NT2/D1 (cell line): ENCODE measurements at regions not wholly inside any gene's neighbourhood (a gene's known extent, or its start where the extent isn't known, plus 50 kb on each side); places are given as distances from the start of the nearest gene placed in this dataset.

Experiments
- DNase-seq: peaks from one replicate; pipeline ENCODE4 v3.0.0-alpha.2; 2011; ENCODE audit warnings: low read depth, low spot score
- H3K27me3 ChIP-seq: 2 replicates; pipeline ENCODE4 v1.6.0; 2011; ENCODE audit warnings: mild to moderate bottlenecking; ENCODE audit not compliant: insufficient read length, insufficient read depth
- H3K36me3 ChIP-seq: 2 replicates; pipeline ENCODE4 v1.6.1; 2011; ENCODE audit warnings: mild to moderate bottlenecking, low read length, mixed read lengths; ENCODE audit not compliant: insufficient read depth, insufficient read length
- H3K4me1 ChIP-seq: 2 replicates; pipeline ENCODE4 v1.5.1; 2011; ENCODE audit not compliant: insufficient read depth, insufficient read length
- H3K4me3 ChIP-seq: 2 replicates; pipeline ENCODE4 v1.5.1; 2011; ENCODE audit warnings: low read depth; ENCODE audit not compliant: insufficient read length
- H3K9ac ChIP-seq: 2 replicates; pipeline ENCODE4 v1.6.0; 2011; ENCODE audit warnings: low read depth; ENCODE audit not compliant: insufficient read length
- H3K9me3 ChIP-seq: 2 replicates; pipeline ENCODE4 v1.5.1; 2011; ENCODE audit warnings: mild to moderate bottlenecking, low read length; ENCODE audit not compliant: insufficient read depth
- SUZ12 ChIP-seq: IDR thresholded peaks from 2 replicates; pipeline ENCODE4 v1.6.1; 2011; ENCODE audit not compliant: insufficient read length, insufficient read depth; ENCODE audit errors: extremely low read depth
- YY1 ChIP-seq: IDR thresholded peaks from 2 replicates; pipeline ENCODE4 v1.6.1; 2011; ENCODE audit not compliant: insufficient read length, insufficient read depth
- ZNF274 ChIP-seq: IDR thresholded peaks from 2 replicates; pipeline ENCODE4 v1.6.1; 2011; ENCODE audit warnings: mild to moderate bottlenecking, low read depth, low read length

DNA sequence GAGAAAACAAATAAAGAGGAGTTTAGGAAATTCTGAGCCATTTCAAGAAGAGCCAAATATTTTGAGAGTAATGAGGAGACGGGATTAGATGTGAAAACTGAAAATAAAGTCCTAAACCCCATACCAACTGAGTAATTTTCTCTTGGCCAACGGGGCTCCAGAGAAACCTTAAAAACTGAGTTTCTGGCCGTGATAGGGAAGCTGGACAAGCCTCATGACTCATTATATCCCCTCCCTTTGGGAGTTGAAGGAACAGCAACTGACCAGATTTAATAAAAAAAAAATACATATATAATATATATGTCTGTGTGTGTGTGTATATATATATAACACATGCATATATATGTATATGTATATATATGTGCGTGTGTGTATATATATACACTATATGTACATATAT is 119.6 kb downstream of the PRDM9 start:
- no peaks in the 10 kb centered on the region for H3K36me3 ChIP-seq
- no peak for DNase-seq
- no peak overlapping the region for H3K4me3 ChIP-seq
- no peaks in the 10 kb centered on the region for H3K4me1 ChIP-seq
- no peaks in the 10 kb centered on the region for H3K9me3 ChIP-seq
- no peak for TF ChIP-seq SUZ12
- TF ChIP-seq YY1 = no peak
- TF ChIP-seq ZNF274 = no peak
- H3K27me3 ChIP-seq = no peaks in the 10 kb centered on the region
- H3K9ac ChIP-seq = no peak overlapping the region

DNA sequence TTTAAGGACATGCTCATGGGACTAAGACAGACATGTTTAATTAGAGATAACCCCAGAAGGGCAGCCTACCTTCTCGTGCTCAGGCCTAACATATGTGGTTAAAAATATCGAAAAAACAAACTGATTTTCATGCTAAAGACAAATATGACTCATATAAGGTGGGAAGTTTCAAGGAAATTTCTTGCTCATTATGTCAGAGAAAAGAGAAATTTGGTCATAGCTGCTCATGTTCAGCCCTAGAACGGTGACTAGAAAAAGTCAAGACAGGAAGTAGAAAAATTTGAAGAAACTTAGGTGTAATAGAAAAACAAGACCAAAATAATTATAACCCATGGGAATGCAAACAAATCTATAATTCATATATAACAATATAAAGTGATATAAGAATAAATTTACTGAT is 120.6 kb downstream of the PRDM9 start:
- TF ChIP-seq YY1 (no peak), SUZ12 (no peak), ZNF274 (no peak)
- DNase-seq = no peak
- H3K9me3 ChIP-seq = no peaks in the 10 kb centered on the region
- H3K36me3 ChIP-seq = no peaks in the 10 kb centered on the region
- H3K4me1 ChIP-seq = no peaks in the 10 kb centered on the region
- H3K9ac ChIP-seq = no peak overlapping the region
- H3K4me3 ChIP-seq = no peak overlapping the region
- H3K27me3 ChIP-seq = no peaks in the 10 kb centered on the region

GRCh38 chr5:23629396-23629795 is 122.0 kb downstream of the PRDM9 start:
- TF ChIP-seq SUZ12 (no peak), ZNF274 (no peak), YY1 (no peak)
- no peaks in the 10 kb centered on the region for H3K36me3 ChIP-seq
- H3K9ac ChIP-seq = no peak overlapping the region
- DNase-seq = no peak
- H3K9me3 ChIP-seq = no peaks in the 10 kb centered on the region
- no peak overlapping the region for H3K4me3 ChIP-seq
- no peaks in the 10 kb centered on the region for H3K27me3 ChIP-seq
- no peaks in the 10 kb centered on the region for H3K4me1 ChIP-seq

DNA sequence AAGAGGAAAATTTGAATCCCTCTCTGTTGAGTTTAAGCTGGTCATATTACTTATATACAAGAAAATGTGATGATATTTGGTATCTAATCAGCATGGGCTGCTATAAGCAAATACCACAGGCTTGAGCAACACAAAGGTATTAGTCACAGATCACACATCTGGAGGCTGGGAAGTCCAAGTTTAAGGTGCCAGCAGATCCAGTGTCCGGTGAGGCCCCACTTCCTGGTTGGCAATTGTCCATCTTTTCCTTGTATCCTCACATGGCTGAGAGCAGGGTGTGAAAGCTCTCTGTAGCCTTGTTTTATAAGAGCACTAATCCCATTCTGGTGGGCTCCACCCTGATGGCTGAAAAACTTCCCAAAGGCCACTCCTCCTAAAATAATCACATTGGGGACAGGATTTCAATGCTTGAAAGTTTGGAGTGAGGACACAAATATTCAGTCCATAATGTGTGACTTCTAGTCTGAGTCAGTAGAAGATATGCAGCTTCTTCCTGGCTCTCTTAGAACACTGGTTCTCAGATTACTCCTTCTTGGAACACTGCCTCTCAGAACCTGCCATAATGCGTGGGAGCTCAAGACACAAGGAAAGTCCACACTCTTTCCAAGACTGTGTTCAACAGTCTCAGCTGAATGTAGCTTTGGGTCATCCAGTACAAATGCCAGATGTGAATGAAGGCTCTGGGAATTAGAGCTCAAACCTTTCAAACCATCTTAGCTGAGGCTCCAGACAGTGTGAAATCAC is 124.1 kb downstream of the PRDM9 start:
- DNase-seq = no peak
- no peaks in the 10 kb centered on the region for H3K9me3 ChIP-seq
- TF ChIP-seq SUZ12 (no peak), YY1 (no peak), ZNF274 (no peak)
- no peak overlapping the region for H3K4me3 ChIP-seq
- H3K36me3 ChIP-seq = no peaks in the 10 kb centered on the region
- H3K4me1 ChIP-seq = no peaks in the 10 kb centered on the region
- H3K27me3 ChIP-seq = no peaks in the 10 kb centered on the region
- H3K9ac ChIP-seq = no peak overlapping the region

GRCh38 chr5:23635938-23636337 is 128.5 kb downstream of the PRDM9 start:
- Histone ChIP-seq H3K4me3 (no peak overlapping the region), H3K36me3 (no peaks in the 10 kb centered on the region), H3K27me3 (no peaks in the 10 kb centered on the region), H3K4me1 (no peaks in the 10 kb centered on the region), H3K9ac (no peak overlapping the region), H3K9me3 (no peaks in the 10 kb centered on the region)
- TF ChIP-seq YY1 (no peak), SUZ12 (no peak), ZNF274 (no peak)
- no peak for DNase-seq

DNA sequence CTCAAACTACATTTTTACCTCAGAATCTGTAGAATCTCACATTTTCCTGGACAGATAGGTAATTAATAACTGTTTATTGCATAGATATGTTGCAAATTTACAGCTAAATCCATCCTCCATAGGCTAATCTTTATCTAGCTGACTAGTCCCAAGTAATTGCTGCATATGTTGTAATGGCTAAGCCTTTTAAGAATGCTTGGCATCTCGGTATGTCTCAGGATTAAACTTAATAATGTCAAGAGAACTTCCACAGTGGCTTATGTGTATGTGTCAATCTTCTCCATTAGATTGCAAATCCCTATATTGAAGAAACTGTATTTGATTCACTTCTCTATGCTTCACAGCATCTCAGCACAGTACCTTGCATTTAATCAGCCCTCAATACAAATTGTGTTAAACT is 131.9 kb downstream of the PRDM9 start:
- H3K4me1 ChIP-seq = no peaks in the 10 kb centered on the region
- H3K4me3 ChIP-seq = no peak overlapping the region
- H3K27me3 ChIP-seq = no peaks in the 10 kb centered on the region
- H3K36me3 ChIP-seq = no peaks in the 10 kb centered on the region
- no peak for DNase-seq
- TF ChIP-seq ZNF274 = no peak
- TF ChIP-seq YY1 = no peak
- no peak for TF ChIP-seq SUZ12
- H3K9me3 ChIP-seq = no peaks in the 10 kb centered on the region
- H3K9ac ChIP-seq = no peak overlapping the region

- TF ChIP-seq YY1 (no peak), ZNF274 (no peak), SUZ12 (no peak)
- DNase-seq = no peak
- no peaks in the 10 kb centered on the region for H3K27me3 ChIP-seq
- no peaks in the 10 kb centered on the region for H3K4me1 ChIP-seq
- H3K9me3 ChIP-seq = no peaks in the 10 kb centered on the region
- H3K36me3 ChIP-seq = no peaks in the 10 kb centered on the region
- H3K4me3 ChIP-seq = no peak overlapping the region
- no peak overlapping the region for H3K9ac ChIP-seq
Observed at GRCh38 chr5:23648656-23649055, 141.2 kb downstream of the PRDM9 start.
